ENCODE measurements at regions not wholly inside any gene's neighbourhood (a gene's known extent, or its start where the extent isn't known, plus 50 kb on each side); places are given as distances from the start of the nearest gene placed in this dataset.

DNA sequence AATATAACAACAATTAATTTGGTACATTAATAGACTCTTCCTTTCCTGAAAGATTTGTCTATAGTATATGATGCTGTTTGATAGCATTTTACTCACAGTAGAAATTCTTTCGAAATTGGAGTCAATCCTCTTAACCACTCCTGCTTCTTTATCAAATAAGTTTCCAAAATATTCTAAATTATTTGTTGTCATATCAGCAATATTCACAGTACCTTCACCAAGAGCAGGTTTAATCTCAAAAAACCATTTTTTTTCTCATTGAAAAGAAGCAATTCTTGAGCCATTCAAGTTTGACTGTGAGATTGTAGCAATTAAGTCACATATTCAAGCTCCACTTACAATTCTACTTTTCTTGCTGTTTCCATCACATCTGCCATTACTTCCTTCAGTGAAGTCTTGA lies 83.5 kb upstream of the PRR16 start:
- no peaks in the 10 kb centered on the region for H3K27me3 Mint-ChIP-seq (ENCODE audit: low read depth)
- no peaks in the 10 kb centered on the region for H3K4me1 Mint-ChIP-seq (ENCODE audit: low read depth)
- peaks cover 18% of the 10 kb centered on the region for H3K9me3 Mint-ChIP-seq
- no peak for DNase-seq (ENCODE audit: low spot score)
- H3K36me3 Mint-ChIP-seq (ENCODE audit: low read depth), result no peaks in the 10 kb centered on the region
- no peak overlapping the region for H3K4me3 Mint-ChIP-seq
- H3K27ac Mint-ChIP-seq, result no peak overlapping the region

- H3K4me3 Mint-ChIP-seq, result no peak overlapping the region
- H3K4me1 Mint-ChIP-seq (ENCODE audit: low read depth), result peaks cover 9% of the 10 kb centered on the region
- no peak overlapping the region for H3K27ac Mint-ChIP-seq
- H3K27me3 Mint-ChIP-seq (ENCODE audit: low read depth), result no peaks in the 10 kb centered on the region
- DNase-seq (ENCODE audit: low spot score), result no peak
- H3K9me3 Mint-ChIP-seq, result peaks cover 14% of the 10 kb centered on the region
- no peaks in the 10 kb centered on the region for H3K36me3 Mint-ChIP-seq (ENCODE audit: low read depth)
Observed at GRCh38 chr5:120382833-120383232, 81.3 kb upstream of the PRR16 start.

- DNase-seq (ENCODE audit: low spot score), result no peak
- Mint-ChIP-seq H3K4me3 (no peak overlapping the region), H3K4me1 (ENCODE audit: low read depth) (peaks cover 18% of the 10 kb centered on the region), H3K27ac (no peak overlapping the region), H3K9me3 (no peaks in the 10 kb centered on the region), H3K36me3 (ENCODE audit: low read depth) (no peaks in the 10 kb centered on the region), H3K27me3 (ENCODE audit: low read depth) (no peaks in the 10 kb centered on the region)
Observed at GRCh38 chr5:120386981-120387380, 77.1 kb upstream of the PRR16 start.

GRCh38 chr5:120388016-120388781 lies 75.9 kb upstream of the PRR16 start:
- Mint-ChIP-seq H3K4me1 (ENCODE audit: low read depth) (peaks cover 18% of the 10 kb centered on the region), H3K9me3 (no peaks in the 10 kb centered on the region), H3K27ac (peak overlapping the region; percentile 66), H3K36me3 (ENCODE audit: low read depth) (no peaks in the 10 kb centered on the region), H3K4me3 (peak overlapping the region; percentile 52), H3K27me3 (ENCODE audit: low read depth) (no peaks in the 10 kb centered on the region)
- DNase-seq (ENCODE audit: low spot score), result no peak

- Mint-ChIP-seq H3K4me1 (ENCODE audit: low read depth) (no peaks in the 10 kb centered on the region), H3K27me3 (ENCODE audit: low read depth) (no peaks in the 10 kb centered on the region), H3K4me3 (no peak overlapping the region), H3K36me3 (ENCODE audit: low read depth) (no peaks in the 10 kb centered on the region), H3K9me3 (peaks cover 12% of the 10 kb centered on the region), H3K27ac (no peak overlapping the region)
- DNase-seq (ENCODE audit: low spot score), result no peak
Observed at GRCh38 chr5:120394259-120394658, 69.8 kb upstream of the PRR16 start.

- H3K27ac Mint-ChIP-seq, result no peak overlapping the region
- H3K4me3 Mint-ChIP-seq, result no peak overlapping the region
- peaks cover 18% of the 10 kb centered on the region for H3K9me3 Mint-ChIP-seq
- no peaks in the 10 kb centered on the region for H3K36me3 Mint-ChIP-seq (ENCODE audit: low read depth)
- H3K4me1 Mint-ChIP-seq (ENCODE audit: low read depth), result no peaks in the 10 kb centered on the region
- H3K27me3 Mint-ChIP-seq (ENCODE audit: low read depth), result no peaks in the 10 kb centered on the region
- DNase-seq (ENCODE audit: low spot score), result no peak
Observed at GRCh38 chr5:120396186-120396585, 67.9 kb upstream of the PRR16 start.

GRCh38 chr5:120400356-120400755 lies 63.7 kb upstream of the PRR16 start:
- no peak for DNase-seq (ENCODE audit: low spot score)
- Mint-ChIP-seq H3K9me3 (peaks cover 18% of the 10 kb centered on the region), H3K36me3 (ENCODE audit: low read depth) (no peaks in the 10 kb centered on the region)

DNA sequence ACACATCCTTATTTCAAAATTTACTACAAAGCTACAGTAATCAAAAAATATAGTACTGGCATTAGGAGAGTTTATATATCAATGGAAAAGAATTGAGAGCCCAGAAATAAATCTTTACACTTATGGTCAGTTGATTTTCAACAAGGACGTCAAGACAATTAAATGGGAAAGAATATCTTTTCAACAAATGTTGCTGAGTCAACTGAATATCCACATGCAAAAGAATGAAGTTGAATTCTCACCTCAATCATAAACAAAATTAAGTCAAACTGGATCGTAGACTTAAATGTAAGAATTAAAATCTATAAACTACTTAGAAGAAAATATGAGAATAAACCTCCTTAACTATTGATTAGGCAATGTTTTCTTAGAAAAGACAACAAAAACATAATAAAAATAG lies 61.5 kb upstream of the PRR16 start:
- H3K27ac Mint-ChIP-seq, result no peak overlapping the region

More at GRCh38 chr5:120400356-120400755, 63.7 kb upstream of the PRR16 start:
- Mint-ChIP-seq H3K27me3 (ENCODE audit: low read depth) (no peaks in the 10 kb centered on the region), H3K27ac (no peak overlapping the region), H3K4me3 (no peak overlapping the region), H3K4me1 (ENCODE audit: low read depth) (no peaks in the 10 kb centered on the region)

GRCh38 chr5:120405286-120405864 lies 58.7 kb upstream of the PRR16 start:
- no peaks in the 10 kb centered on the region for H3K36me3 Mint-ChIP-seq (ENCODE audit: low read depth)
- no peak for DNase-seq (ENCODE audit: low spot score)
- H3K27ac Mint-ChIP-seq, result no peak overlapping the region
- no peaks in the 10 kb centered on the region for H3K9me3 Mint-ChIP-seq
- H3K4me3 Mint-ChIP-seq, result no peak overlapping the region
- H3K27me3 Mint-ChIP-seq (ENCODE audit: low read depth), result no peaks in the 10 kb centered on the region
- no peaks in the 10 kb centered on the region for H3K4me1 Mint-ChIP-seq (ENCODE audit: low read depth)

More for the DNA sequence above, 61.5 kb upstream of the PRR16 start:
- H3K9me3 Mint-ChIP-seq, result peaks cover 18% of the 10 kb centered on the region
- H3K4me3 Mint-ChIP-seq, result no peak overlapping the region
- no peaks in the 10 kb centered on the region for H3K36me3 Mint-ChIP-seq (ENCODE audit: low read depth)
- DNase-seq (ENCODE audit: low spot score), result no peak
- H3K4me1 Mint-ChIP-seq (ENCODE audit: low read depth), result no peaks in the 10 kb centered on the region
- H3K27me3 Mint-ChIP-seq (ENCODE audit: low read depth), result no peaks in the 10 kb centered on the region

- H3K4me1 Mint-ChIP-seq (ENCODE audit: low read depth), result no peaks in the 10 kb centered on the region
- H3K9me3 Mint-ChIP-seq, result no peaks in the 10 kb centered on the region
- H3K27ac Mint-ChIP-seq, result no peak overlapping the region
- DNase-seq (ENCODE audit: low spot score), result no peak
- no peaks in the 10 kb centered on the region for H3K27me3 Mint-ChIP-seq (ENCODE audit: low read depth)
- H3K4me3 Mint-ChIP-seq, result no peak overlapping the region
- no peaks in the 10 kb centered on the region for H3K36me3 Mint-ChIP-seq (ENCODE audit: low read depth)
Observed at GRCh38 chr5:120405923-120406322, 58.2 kb upstream of the PRR16 start.

- Mint-ChIP-seq H3K9me3 (no peaks in the 10 kb centered on the region), H3K36me3 (ENCODE audit: low read depth) (no peaks in the 10 kb centered on the region), H3K4me3 (no peak overlapping the region), H3K27ac (no peak overlapping the region), H3K4me1 (ENCODE audit: low read depth) (no peaks in the 10 kb centered on the region), H3K27me3 (ENCODE audit: low read depth) (no peaks in the 10 kb centered on the region)
- DNase-seq (ENCODE audit: low spot score), result no peak
Observed at GRCh38 chr5:120413686-120414085, 50.4 kb upstream of the PRR16 start.
